Fibroblast of lung (primary cell): ENCODE measurements at regions not wholly inside any gene's neighbourhood (a gene's known extent, or its start where the extent isn't known, plus 50 kb on each side); places are given as distances from the start of the nearest gene placed in this dataset.

Experiments used
- DNase-seq, 2 donors: peaks; one replicate each; pipeline versions ENCODE4 v3.0.0 to v3.0.0-alpha.2; 2010; ENCODE audit warnings: low read depth in 2 of 2
- H2AFZ ChIP-seq: 2 replicates; pipeline ENCODE4 v1.5.1; 2012; ENCODE audit warnings: low read length, control low read depth, inconsistent platforms
- H3K27ac ChIP-seq: 2 replicates; pipeline ENCODE4 v1.5.1; 2011; ENCODE audit warnings: low read length, control low read depth; ENCODE audit not compliant: insufficient read depth
- H3K27me3 ChIP-seq: 2 replicates; pipeline ENCODE4 v1.5.1; 2011; ENCODE audit warnings: mild to moderate bottlenecking, low read length; ENCODE audit not compliant: control insufficient read depth, insufficient read depth
- H3K36me3 ChIP-seq: 2 replicates; pipeline ENCODE4 v1.5.1; 2011; ENCODE audit warnings: low read length; ENCODE audit not compliant: control insufficient read depth, insufficient read depth
- H3K4me1 ChIP-seq: 2 replicates; pipeline ENCODE4 v1.5.1; 2011; ENCODE audit warnings: low read length; ENCODE audit not compliant: control insufficient read depth, insufficient read depth; ENCODE audit errors: extremely low read depth
- H3K4me2 ChIP-seq: 2 replicates; pipeline ENCODE4 v1.5.1; 2011; ENCODE audit warnings: low read length, control low read depth; ENCODE audit not compliant: insufficient read depth; ENCODE audit errors: extremely low read depth
- H3K4me3 ChIP-seq, 4 experiments: fragments of 200-600 bp in 1 of 4; sonication (generic) in 1 of 4; replicated peaks in 1 of 4; 2 replicates each; pipeline ENCODE4 v1.5.1; 2011 to 2016; ENCODE audit warnings: low read length in 4 of 4, low read depth in 3 of 4, mild to moderate bottlenecking in 3 of 4, control low read depth in 2 of 4, inconsistent platforms in 1 of 4, mixed read lengths in 1 of 4; ENCODE audit not compliant: insufficient read depth in 1 of 4; ENCODE audit errors: control extremely low read depth in 1 of 4
- H3K79me2 ChIP-seq: 2 replicates; pipeline ENCODE4 v1.5.1; 2012; ENCODE audit warnings: mild to moderate bottlenecking, low read length, inconsistent platforms; ENCODE audit not compliant: control insufficient read depth, insufficient read depth
- H3K9ac ChIP-seq: 2 replicates; pipeline ENCODE4 v1.5.1; 2011; ENCODE audit warnings: mild to moderate bottlenecking, low read length, control low read depth; ENCODE audit not compliant: insufficient read depth
- H3K9me3 ChIP-seq: 2 replicates; pipeline ENCODE4 v1.5.1; 2012; ENCODE audit warnings: low read depth, low read length; ENCODE audit not compliant: control insufficient read depth, insufficient read depth
- H4K20me1 ChIP-seq: 2 replicates; pipeline ENCODE4 v1.5.1; 2011; ENCODE audit warnings: low read length; ENCODE audit not compliant: control insufficient read depth, insufficient read depth; ENCODE audit errors: extremely low read depth
- CTCF ChIP-seq, 2 donors: IDR thresholded peaks in 1 of 2; conservative IDR thresholded peaks in 1 of 2; 1 replicate in 1 of 2; 2 replicates in 1 of 2; pipeline ENCODE4 v1.5.1; 2011 to 2012; ENCODE audit warnings: low read length in 2 of 2, control low read depth in 1 of 2, inconsistent platforms in 1 of 2, low read depth in 1 of 2, mild to moderate bottlenecking in 1 of 2
- EZH2 ChIP-seq: IDR thresholded peaks from 2 replicates; pipeline ENCODE4 v1.5.1; 2012; ENCODE audit warnings: low read length, control low read depth, mild to moderate bottlenecking; ENCODE audit errors: missing control alignments

DNA sequence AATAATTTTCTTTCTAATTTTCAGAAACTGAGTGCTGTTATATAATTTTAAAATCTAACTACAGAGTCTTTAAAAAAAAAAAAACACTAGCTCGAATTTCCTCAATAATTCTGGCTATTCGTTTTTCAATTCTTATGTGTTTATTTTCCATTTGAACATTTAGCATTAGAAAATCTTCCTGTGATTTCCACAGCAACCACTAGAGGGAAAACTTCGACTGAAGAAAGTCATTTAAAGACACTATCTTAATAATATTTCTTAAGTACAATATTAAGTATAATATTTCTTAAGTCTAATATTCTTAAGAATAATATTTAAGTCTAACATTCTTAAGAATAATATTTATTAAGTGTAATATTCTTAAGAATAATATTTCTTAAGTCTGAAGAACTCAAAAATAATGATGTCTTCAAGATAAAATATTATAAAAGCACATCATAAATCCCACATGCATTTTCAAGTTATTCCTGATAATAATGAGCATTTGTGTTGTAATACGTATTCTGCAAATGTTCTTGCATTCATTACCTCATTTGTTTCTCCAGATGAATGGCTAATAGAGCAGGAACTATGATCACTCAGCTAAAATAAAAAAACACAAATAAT, 118.4 kb upstream of the WDR17 start:
- no peak overlapping the region for H2AFZ ChIP-seq
- H3K79me2 ChIP-seq: no peaks in the 10 kb centered on the region
- H3K4me3 ChIP-seq: no peak overlapping the region
- no peaks in the 10 kb centered on the region for H3K9me3 ChIP-seq
- H3K4me1 ChIP-seq: no peaks in the 10 kb centered on the region
- H3K27me3 ChIP-seq: no peaks in the 10 kb centered on the region
- no peak overlapping the region for H3K9ac ChIP-seq
- no peaks in the 10 kb centered on the region for H4K20me1 ChIP-seq
- peak; percentile 46 to 62 for TF ChIP-seq CTCF (conservative IDR thresholded peaks at IDR 0.05 in 1 of 2, IDR thresholded peaks at IDR 0.05 in 1 of 2; ENCODE audit: low read depth in 1 of 2, low read length in 2 of 2)
- TF ChIP-seq EZH2: no peak
- no peak overlapping the region for H3K4me2 ChIP-seq
- DNase-seq: peak; percentile 17 to 66
- no peaks in the 10 kb centered on the region for H3K36me3 ChIP-seq
- no peak overlapping the region for H3K27ac ChIP-seq

DNA sequence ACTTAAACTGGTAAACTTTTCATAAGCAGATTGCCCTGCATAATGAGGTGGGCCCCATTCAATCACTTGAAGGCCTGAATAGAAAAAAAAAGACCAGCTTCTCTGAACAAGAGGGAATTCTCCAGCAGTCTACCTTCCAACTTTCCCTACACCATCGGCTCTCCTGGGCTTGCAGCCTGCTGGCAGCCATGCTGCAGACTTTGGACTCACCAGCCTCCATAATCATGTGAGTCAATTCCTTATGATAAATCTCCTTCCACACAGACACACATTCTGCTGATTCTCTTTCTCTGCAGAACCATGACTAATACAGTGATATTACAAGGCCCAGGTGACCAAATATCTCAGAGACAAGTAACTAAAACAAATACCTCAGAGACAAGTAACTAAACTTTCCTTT, 113.8 kb upstream of the WDR17 start:
- H4K20me1 ChIP-seq: no peaks in the 10 kb centered on the region
- no peaks in the 10 kb centered on the region for H3K4me1 ChIP-seq
- no peak for TF ChIP-seq EZH2
- no peak for TF ChIP-seq CTCF (conservative IDR thresholded peaks at IDR 0.05 in 1 of 2, IDR thresholded peaks at IDR 0.05 in 1 of 2; ENCODE audit: low read depth in 1 of 2, low read length in 2 of 2)
- no peaks in the 10 kb centered on the region for H3K27me3 ChIP-seq
- no peak overlapping the region for H3K4me3 ChIP-seq
- peak in 1 of 2 donors; percentile 75 for DNase-seq
- H3K4me2 ChIP-seq: no peak overlapping the region
- no peaks in the 10 kb centered on the region for H3K79me2 ChIP-seq
- no peak overlapping the region for H3K27ac ChIP-seq
- H3K9me3 ChIP-seq: no peaks in the 10 kb centered on the region
- H3K36me3 ChIP-seq: no peaks in the 10 kb centered on the region
- no peak overlapping the region for H3K9ac ChIP-seq
- H2AFZ ChIP-seq: no peak overlapping the region

DNA sequence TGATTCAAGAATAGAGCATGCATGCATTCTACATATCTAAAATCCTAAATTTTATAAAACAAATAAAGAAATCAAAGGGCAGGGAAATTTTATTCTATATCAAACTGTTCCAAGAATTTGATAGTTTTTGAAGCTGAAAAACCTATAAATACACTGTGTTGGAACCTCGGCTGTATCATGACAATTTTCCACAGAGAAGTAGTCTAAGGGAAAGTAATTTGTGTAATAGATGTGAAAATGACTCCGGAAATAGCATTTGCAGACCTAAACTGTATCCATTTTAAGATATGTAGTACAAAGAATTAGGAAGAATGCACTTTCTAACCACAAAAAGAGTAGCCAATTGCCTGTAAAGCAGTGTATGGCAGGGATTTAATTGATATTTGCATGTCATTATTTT, 112.5 kb upstream of the WDR17 start:
- DNase-seq: no peak
- H3K27ac ChIP-seq: no peak overlapping the region
- TF ChIP-seq CTCF (conservative IDR thresholded peaks at IDR 0.05 in 1 of 2, IDR thresholded peaks at IDR 0.05 in 1 of 2; ENCODE audit: low read depth in 1 of 2, low read length in 2 of 2) (no peak), EZH2 (no peak)
- H3K79me2 ChIP-seq: no peaks in the 10 kb centered on the region
- H3K4me2 ChIP-seq: no peak overlapping the region
- no peaks in the 10 kb centered on the region for H3K4me1 ChIP-seq
- no peaks in the 10 kb centered on the region for H3K9me3 ChIP-seq
- no peaks in the 10 kb centered on the region for H3K27me3 ChIP-seq
- H3K4me3 ChIP-seq: no peak overlapping the region
- no peaks in the 10 kb centered on the region for H4K20me1 ChIP-seq
- H3K9ac ChIP-seq: no peak overlapping the region
- H2AFZ ChIP-seq: no peak overlapping the region
- no peaks in the 10 kb centered on the region for H3K36me3 ChIP-seq
